HG02970 (cell line): ENCODE measurements at regions not wholly inside any gene's neighbourhood (a gene's known extent, or its start where the extent isn't known, plus 50 kb on each side); places are given as distances from the start of the nearest gene placed in this dataset.

Experiments used
- ATAC-seq: cut with Tn5 transposase; IDR thresholded peaks from one replicate; pipeline ENCODE4 v1.9.1; 2021; ENCODE audit warnings: mild to moderate bottlenecking, moderate library complexity, moderate number of reproducible peaks; ENCODE audit not compliant: unreplicated experiment, low FRiP score

GRCh38 chr13:89806594-89806993 is 1540.9 kb upstream of the MIR17HG start:
- ATAC-seq, result no peak

- ATAC-seq, result no peak
Observed at GRCh38 chr13:89812856-89813255, 1534.6 kb upstream of the MIR17HG start.

- no peak for ATAC-seq
Observed at GRCh38 chr13:89816404-89816803, 1531.1 kb upstream of the MIR17HG start.

DNA sequence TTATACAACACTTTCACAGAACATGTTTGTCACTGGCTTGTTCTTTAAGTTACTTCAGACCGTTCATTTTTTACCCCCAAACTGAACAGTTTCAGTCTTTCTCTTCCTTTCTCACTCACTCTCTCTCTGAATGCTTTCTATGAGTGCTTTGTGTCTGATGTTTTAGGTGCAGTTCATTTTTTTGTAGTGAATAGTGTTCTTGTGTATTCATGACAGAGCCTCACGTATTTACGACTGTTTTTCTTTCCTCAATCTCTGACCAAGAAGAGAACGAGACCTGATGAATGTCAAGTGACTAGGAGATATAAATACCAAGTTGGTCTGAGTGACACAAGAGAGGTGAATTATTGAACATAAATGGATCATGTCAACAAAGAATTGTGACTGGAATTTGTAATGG is 1525.0 kb upstream of the MIR17HG start:
- ATAC-seq, result no peak

GRCh38 chr13:89827552-89827951 is 1519.9 kb upstream of the MIR17HG start:
- ATAC-seq, result no peak

DNA sequence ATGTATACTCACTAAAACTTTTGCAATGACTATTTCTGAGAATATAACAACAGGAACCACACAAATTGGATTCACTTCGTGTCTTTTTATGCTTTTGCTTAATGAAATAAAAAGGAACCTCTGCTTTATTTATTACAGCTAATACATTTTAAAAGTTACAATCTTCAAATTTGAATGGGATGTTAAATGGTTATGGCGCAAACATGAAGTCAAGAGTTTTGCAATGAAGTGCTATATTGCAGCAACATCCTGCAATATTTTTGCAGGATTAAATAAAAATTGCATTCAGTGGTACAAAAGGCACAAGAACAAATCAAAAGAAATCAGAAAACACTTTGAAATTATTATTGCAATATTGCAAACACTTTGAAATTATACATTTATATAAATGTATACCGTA is 1519.0 kb upstream of the MIR17HG start:
- ATAC-seq, result no peak

DNA sequence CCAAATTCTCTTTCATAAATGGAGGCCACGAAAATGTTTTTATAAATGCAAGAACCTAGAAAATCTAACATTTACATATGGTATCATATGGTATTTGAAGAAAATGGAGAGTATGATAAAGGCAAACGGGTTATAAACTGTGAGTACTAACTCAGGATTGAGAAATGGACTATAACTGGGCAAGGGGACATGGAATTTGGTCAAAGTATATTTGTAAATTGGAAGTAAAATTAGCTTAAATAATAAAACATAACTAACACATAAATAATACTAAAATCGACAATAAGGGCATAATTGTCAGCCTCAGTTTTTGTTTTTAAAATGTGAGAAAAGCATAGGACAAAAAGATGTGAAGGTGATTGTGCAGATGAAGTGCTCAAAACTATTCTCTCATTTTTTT is 1516.3 kb upstream of the MIR17HG start:
- ATAC-seq, result no peak

- ATAC-seq, result no peak
Observed at GRCh38 chr13:89832827-89833226, 1514.7 kb upstream of the MIR17HG start.

DNA sequence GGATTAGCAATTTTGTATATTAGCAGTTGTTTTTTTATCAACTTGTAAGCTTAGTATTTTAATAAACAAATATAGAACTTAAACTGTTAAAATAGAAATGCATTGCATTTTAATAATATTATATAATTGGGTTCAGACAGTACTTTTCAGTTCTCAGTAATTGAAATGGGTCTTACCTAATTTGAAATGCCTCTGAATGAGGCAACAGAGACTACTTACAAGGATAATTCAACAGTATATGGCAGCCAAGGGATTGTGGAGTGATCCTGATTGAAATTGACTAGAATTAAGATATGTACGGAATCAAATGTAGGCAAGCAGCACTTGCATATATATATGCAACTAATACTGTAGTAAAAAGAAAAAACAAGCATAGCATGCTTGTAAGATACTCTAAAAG is 1503.9 kb upstream of the MIR17HG start:
- ATAC-seq, result no peak

GRCh38 chr13:89845874-89846273 is 1501.6 kb upstream of the MIR17HG start:
- no peak for ATAC-seq

DNA sequence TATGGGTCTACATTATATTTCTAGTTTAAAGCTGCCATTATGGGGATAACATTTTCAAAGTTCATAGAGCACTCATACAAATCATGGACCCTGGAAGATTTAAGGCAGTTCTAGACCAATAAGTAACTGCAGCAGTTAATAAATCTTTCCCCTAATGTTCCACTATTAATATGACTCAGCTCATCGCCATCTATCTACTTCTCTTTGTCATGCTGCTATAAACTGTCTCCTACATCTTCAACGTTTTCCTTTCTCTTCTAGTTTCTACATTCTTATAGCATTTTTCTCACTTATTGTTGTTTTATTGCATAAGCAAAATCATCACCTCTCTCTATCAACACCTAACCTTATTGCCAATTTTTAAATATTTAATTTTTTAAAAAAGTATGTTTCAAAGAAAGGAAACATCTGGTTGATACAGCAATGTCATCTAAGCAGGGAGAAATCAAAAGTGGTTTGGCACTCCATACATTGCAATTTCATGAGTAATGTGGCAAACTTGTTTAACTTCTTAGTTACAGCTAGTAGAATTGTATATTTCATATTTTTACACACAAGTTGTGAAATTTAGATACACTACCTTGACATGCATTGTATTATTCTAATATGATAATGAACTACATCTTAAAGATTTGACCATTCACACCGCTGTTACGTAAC is 1500.4 kb upstream of the MIR17HG start:
- ATAC-seq, result no peak

- ATAC-seq, result no peak
Observed at GRCh38 chr13:89852570-89852969, 1494.9 kb upstream of the MIR17HG start.

- no peak for ATAC-seq
Observed at GRCh38 chr13:89856512-89856911, 1491.0 kb upstream of the MIR17HG start.

DNA sequence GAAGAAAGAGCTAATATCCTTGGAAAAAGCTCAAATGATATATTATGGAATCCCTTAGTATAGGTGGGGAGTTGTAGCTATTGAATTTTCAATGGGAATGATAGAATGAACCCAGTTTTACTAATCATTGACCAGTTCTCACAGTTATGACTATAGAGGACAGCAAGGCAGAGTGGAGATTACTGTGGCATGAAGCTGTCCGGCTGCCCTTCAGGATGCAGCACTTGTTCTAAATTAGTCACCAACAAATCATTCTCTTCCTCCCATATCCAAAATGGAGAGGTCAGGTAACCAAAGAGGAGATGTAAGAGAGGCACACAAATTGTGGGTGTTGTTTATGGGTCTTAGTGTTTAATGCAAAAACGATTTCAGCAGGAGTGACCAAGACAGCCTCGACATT is 1490.0 kb upstream of the MIR17HG start:
- ATAC-seq, result no peak

- ATAC-seq, result no peak
Observed at GRCh38 chr13:89862011-89862690, 1485.3 kb upstream of the MIR17HG start.

DNA sequence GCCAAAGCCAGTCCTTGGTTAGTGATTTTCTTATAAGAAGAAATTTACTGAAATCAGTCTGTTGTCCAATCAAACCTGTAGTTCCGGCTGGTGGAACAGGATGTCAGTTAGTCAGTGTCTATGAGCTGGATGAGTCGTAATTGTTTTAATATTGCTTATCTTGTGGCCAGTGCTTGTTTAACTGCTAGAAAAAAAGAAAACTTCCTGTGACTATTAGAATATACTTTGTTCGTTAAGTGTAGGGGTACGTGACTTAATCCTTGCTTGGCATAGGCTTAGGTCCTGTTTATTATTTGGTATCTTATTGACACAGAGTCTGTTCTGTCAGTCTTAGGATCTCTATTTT is 1484.8 kb upstream of the MIR17HG start:
- ATAC-seq, result no peak

DNA sequence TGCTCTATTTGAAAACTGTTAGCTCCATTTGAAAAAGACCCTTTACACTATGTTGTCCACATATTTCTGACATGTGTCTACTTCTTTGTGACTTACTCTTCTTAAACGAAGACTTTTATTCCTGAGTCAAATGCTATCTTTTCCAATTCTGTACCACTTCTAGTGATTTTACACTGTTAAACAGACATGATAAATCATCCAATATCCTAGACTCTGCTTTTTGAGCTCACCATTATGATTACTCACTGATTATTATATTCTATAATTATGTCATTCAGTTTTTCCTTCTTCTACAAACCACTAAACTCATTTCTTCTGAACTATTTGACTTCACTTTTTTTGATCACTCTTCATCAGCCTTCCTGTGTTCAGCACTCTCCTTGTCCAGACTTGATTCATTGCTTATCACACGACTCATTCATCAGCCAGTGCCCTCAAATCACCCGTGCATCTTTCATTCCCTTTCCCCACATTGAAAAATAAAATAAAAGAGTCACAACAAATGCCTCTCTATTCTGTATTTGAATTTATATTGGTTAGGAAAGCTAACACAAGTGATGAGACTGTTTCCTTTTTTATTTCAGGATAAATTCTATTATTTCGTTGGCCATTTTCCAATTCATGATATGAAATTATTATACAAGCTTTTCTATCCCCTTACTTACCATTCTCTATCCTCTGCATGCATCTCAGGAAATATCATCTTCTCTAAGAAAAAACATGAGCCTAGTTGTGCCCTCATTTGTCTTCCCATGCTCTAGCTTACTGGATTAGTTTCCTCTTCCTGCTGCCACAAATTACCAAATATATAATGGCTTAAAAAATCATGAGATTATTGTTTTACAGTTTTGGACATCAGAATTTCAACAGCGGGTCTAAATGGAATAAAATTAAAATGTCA is 1482.1 kb upstream of the MIR17HG start:
- ATAC-seq, result no peak

- ATAC-seq, result no peak
Observed at GRCh38 chr13:89869312-89869711, 1478.2 kb upstream of the MIR17HG start.

DNA sequence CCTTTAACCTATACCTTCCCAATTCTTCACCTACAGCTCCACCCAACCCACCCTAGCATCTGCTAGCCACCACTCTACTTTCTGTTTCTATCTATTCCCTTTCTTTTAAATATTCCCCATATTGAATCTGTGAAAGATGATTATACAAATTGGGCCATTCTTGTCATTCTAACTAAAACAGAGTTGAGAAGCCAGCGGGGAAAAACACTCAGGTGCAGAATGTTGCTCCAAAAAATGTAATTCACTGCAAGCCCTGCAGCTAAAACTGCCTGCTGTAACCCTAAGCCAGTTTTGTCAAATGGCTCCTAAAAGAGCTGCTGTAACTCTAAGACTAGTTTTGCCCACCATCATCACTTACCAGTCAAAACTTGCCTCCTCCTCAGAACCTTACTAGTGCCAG is 1468.6 kb upstream of the MIR17HG start:
- no peak for ATAC-seq

DNA sequence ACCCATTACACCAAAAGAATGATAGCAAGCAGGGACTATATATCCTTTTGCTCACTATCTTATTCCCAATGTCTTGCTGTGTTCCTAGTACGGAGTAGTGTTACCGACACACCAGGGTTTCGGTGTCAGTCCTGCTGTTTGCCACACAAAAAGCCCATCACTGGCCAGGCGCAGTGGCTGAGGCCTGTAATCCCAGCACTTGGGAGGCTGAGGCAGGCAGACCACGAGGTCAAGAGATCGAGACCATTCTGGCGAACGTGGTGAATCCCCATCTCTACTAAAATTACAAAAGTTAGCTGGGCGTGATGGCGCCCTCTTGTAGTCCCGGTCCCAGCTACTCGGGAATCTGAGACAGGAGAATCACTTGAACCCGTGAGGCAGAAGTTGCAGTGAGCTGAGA is 1467.3 kb upstream of the MIR17HG start:
- no peak for ATAC-seq

GRCh38 chr13:89883893-89884448 is 1463.5 kb upstream of the MIR17HG start:
- ATAC-seq, result no peak
